Esophagus mucosa (tissue), 1 donor: ENCODE measurements at regions not wholly inside any gene's neighbourhood (a gene's known extent, or its start where the extent isn't known, plus 50 kb on each side); places are given as distances from the start of the nearest gene placed in this dataset.

Experiments
- ATAC-seq: fragments of 200-7000 bp; cut with Tn5 transposase; one replicate; pipeline ENCODE4 v1.9.1; 2020
- donor health status: DM: yes; HTN: yes; CAD: no.

GRCh38 chr6:79301290-79301689, 66.8 kb upstream of the HMGN3 start:
- ATAC-seq, result no peak

DNA sequence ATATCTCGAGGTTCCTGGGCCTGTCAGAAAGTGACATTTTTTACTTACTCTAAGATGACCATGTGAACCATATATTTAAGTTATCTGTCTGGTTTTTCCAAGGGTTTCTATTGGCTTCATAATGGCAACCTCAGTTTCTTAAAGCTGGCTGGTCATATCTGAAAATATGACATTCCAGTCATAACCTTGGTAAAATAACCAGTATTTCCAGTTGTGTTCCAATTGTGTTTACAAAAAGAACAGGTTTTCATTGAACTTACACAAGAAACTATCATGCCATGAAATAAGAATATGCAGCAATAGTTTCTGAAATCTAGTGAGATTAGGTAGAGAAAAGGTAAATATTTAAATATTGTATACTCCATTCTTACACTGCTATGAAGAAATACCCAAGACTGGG, 61.7 kb upstream of the HMGN3 start:
- no peak for ATAC-seq
